AG10803 (cell line): ENCODE measurements at regions not wholly inside any gene's neighbourhood (a gene's known extent, or its start where the extent isn't known, plus 50 kb on each side); places are given as distances from the start of the nearest gene placed in this dataset.

Experiments
- DNase-seq: peaks from one replicate; pipeline ENCODE4 v3.0.0; 2010; ENCODE audit warnings: low read depth
- H3K4me3 ChIP-seq: 2 replicates; pipeline ENCODE4 v1.5.1; 2011; ENCODE audit warnings: mild to moderate bottlenecking, low read length, control low read depth
- TF ChIP-seq, protein P1 (sequence below): conservative IDR thresholded peaks from 2 replicates; pipeline ENCODE4 v1.5.1; 2011; ENCODE audit warnings: mild to moderate bottlenecking, low read length, control low read depth, inconsistent platforms

DNA sequence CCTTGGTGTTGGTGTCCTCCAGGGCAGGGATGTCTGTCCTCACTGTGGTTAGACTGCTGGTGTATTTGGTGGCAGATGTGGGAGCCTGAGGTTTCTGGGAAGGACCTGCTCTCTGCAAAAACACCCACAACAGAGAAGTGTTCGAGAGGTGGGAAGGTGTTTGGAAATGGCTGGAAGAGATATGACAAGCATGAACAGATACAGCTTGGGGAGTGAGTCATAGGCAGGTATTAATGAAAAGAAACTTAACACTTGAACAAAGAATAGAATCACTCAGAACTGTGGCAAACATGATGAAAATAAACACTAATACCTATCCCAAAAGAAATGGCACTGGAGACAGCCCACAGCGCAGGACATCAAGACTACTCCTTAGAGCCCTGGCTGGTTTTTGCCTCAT, 192.4 kb upstream of the RORA start:
- DNase-seq, result no peak
- H3K4me3 ChIP-seq, result no peak overlapping the region
- TF ChIP-seq, protein P1, sequence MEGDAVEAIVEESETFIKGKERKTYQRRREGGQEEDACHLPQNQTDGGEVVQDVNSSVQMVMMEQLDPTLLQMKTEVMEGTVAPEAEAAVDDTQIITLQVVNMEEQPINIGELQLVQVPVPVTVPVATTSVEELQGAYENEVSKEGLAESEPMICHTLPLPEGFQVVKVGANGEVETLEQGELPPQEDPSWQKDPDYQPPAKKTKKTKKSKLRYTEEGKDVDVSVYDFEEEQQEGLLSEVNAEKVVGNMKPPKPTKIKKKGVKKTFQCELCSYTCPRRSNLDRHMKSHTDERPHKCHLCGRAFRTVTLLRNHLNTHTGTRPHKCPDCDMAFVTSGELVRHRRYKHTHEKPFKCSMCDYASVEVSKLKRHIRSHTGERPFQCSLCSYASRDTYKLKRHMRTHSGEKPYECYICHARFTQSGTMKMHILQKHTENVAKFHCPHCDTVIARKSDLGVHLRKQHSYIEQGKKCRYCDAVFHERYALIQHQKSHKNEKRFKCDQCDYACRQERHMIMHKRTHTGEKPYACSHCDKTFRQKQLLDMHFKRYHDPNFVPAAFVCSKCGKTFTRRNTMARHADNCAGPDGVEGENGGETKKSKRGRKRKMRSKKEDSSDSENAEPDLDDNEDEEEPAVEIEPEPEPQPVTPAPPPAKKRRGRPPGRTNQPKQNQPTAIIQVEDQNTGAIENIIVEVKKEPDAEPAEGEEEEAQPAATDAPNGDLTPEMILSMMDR, result no peak

DNA sequence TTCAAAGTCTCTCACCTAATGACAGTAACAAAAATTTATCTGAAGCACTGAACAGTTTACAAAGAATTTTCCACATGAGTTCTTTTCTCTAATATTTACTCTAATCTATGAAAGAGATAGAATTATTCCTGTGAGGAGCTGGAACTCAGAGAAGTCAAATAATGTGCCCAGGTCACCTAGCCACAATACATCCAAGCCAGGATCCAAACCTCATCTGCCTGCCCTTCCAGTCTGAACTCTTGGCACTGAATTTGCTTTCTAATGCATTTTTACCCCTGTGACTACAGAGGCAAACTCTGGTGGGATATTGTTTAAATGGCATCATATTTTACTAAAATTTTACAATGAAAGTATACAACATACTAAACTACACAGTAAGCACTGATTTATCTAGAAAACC, 191.4 kb upstream of the RORA start:
- TF ChIP-seq, protein P1, result no peak
- no peak for DNase-seq
- H3K4me3 ChIP-seq, result no peak overlapping the region

DNA sequence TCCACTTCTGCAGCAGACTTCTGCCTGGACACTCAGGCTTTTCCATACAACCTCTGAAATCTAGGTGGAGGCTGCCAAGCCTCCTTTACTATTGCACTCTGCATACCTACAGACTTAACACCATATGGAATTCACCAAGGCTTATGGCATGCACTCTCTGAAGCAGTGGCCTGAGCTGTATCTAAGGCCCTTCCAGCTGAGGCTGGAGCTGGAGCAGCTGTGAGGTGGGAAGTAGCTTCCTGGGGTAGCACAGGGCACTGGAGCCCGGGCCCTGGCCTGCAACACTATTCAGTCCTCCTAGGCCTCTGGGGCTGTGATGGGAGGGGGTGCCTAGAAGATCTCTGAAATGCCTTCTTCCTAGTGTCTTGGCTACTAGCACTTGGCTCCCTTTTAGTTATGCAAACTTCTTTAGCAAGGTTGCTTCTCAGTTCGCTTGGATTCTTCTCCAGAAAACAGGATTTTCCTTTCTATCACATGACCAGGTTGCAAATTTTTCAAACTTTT, 186.6 kb upstream of the RORA start:
- DNase-seq, result no peak
- TF ChIP-seq, protein P1, result no peak
- no peak overlapping the region for H3K4me3 ChIP-seq

DNA sequence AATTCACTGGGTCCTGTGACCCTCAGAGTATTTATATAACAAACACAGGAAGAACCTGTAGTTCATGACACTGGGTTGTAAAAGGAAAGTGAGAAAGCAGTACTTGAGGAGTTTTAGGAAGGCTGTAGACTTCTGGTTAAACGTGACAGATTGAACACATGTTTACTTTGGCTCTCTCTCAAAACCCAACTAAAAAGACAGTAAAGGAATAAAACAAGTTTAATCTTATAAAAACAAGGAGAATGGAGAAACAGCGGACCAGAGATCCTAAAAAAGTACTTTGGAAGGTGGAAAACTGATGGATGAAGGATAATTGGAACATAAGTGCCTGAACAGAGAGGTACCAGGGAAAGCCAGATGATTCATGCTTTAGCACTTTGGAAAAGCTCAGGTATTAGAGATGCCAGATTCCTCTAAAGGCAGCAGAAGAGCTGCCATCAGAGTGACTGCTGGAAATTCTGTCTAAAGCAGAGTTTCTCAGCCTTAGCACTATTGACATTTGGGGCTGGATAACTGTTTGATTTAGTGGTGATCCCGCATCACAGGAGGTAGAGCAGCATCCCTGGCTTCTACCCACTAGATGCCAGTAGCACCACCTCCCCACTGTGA, 182.9 kb upstream of the RORA start:
- DNase-seq, result no peak
- H3K4me3 ChIP-seq, result no peak overlapping the region
- TF ChIP-seq, protein P1, result no peak

DNA sequence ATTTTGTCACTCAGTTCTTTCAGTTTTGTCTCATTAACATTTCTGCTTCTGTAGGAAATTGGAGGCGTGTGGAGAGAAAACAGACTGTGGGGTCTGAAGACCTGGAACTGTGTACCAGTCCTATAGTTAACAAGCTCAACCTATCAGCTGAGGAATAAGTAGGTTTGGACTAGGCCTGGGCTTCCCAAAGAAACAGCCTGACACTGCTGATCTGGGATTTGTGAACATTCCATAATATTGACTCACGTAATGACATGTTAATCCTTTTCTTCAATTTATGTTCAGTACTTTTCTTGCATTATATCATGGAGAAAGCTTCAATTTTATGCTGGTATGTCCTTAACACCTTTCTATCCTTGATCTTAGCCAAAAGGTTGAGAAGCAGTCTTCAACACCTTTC, 181.6 kb upstream of the RORA start:
- TF ChIP-seq, protein P1, result no peak
- H3K4me3 ChIP-seq, result no peak overlapping the region
- DNase-seq, result no peak

DNA sequence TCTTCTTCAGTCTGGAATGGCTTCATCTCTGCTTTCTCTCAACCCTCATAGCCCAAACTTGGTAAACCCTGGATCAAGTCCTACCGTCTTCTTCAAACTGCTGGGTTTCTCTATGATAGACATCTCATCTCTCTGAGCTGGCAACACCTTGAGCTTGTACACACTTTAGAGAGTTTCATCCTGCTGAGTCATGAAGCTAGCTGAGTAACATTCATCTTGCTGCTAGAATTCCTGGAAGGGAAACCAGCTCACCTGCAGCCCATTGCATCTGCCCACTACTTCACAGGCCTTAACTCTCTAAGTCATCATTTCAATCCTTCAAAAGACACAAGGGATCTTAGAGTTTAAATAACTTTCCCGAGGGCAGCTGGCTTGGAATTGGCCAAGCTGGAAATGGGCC, 175.5 kb upstream of the RORA start:
- no peak for DNase-seq
- TF ChIP-seq, protein P1, result no peak
- no peak overlapping the region for H3K4me3 ChIP-seq

DNA sequence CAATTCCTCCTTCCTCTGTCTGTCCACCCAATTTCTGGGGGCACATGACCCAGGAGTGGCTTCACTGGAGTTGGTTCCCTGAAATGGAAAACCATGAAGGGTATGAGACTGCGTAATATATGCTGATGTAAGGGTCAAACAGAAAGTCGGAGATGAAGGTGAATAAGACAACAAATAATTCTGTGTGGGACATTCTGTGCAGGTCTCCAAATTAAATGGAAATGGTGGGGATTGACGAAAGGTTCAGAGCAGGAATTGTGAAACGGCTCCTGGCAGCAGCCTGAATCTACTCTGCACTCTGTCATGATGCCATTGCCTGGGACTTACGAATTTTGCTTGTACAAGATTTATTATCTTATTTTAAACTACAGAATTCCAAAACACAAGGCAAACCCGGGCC, 174.8 kb upstream of the RORA start:
- no peak overlapping the region for H3K4me3 ChIP-seq
- TF ChIP-seq, protein P1, result no peak
- DNase-seq, result no peak
